HG03108 (cell line): ENCODE measurements at regions not wholly inside any gene's neighbourhood (a gene's known extent, or its start where the extent isn't known, plus 50 kb on each side); places are given as distances from the start of the nearest gene placed in this dataset.
"Not testable (repeated sequence)": the region's sequence is repeated elsewhere in the genome, so short reads cannot be mapped to it uniquely, and the experiment has no call there.

Experiments
- ATAC-seq: cut with Tn5 transposase; IDR thresholded peaks from one replicate; pipeline ENCODE4 v1.9.1; 2021; ENCODE audit warnings: moderate library complexity; ENCODE audit not compliant: unreplicated experiment

GRCh38 chr19:30228835-30229524 lies 143.2 kb upstream of the ZNF536 start:
- ATAC-seq: no peak

GRCh38 chr19:30229525-30230174 lies 142.5 kb upstream of the ZNF536 start:
- ATAC-seq: no peak

GRCh38 chr19:30231408-30232318 lies 140.5 kb upstream of the ZNF536 start:
- ATAC-seq: no peak

GRCh38 chr19:30233375-30233774 lies 138.8 kb upstream of the ZNF536 start:
- ATAC-seq: no peak

- ATAC-seq: no peak
These were observed 136.2 kb upstream of the ZNF536 start for GRCh38 chr19:30235946-30236345.

GRCh38 chr19:30236587-30236986 lies 135.6 kb upstream of the ZNF536 start:
- ATAC-seq: no peak

GRCh38 chr19:30237140-30237539 lies 135.0 kb upstream of the ZNF536 start:
- no peak for ATAC-seq

GRCh38 chr19:30240904-30241695 lies 131.1 kb upstream of the ZNF536 start:
- no peak for ATAC-seq

- no peak for ATAC-seq
These were observed 127.7 kb upstream of the ZNF536 start for GRCh38 chr19:30244533-30244932.

- no peak for ATAC-seq
These were observed 126.7 kb upstream of the ZNF536 start for GRCh38 chr19:30245401-30246039.

GRCh38 chr19:30249911-30250310 lies 122.3 kb upstream of the ZNF536 start:
- ATAC-seq: no peak

- ATAC-seq: no peak
These were observed 120.0 kb upstream of the ZNF536 start for GRCh38 chr19:30252214-30252613.

GRCh38 chr19:30253581-30253996 lies 118.6 kb upstream of the ZNF536 start:
- ATAC-seq: no peak

GRCh38 chr19:30254158-30254557 lies 118.0 kb upstream of the ZNF536 start:
- ATAC-seq: no peak

GRCh38 chr19:30254789-30255188 lies 117.4 kb upstream of the ZNF536 start:
- no peak for ATAC-seq

- no peak for ATAC-seq
These were observed 116.2 kb upstream of the ZNF536 start for GRCh38 chr19:30255791-30256495.

- ATAC-seq: no peak
These were observed 115.7 kb upstream of the ZNF536 start for GRCh38 chr19:30256496-30256850.

- ATAC-seq: no peak
These were observed 108.3 kb upstream of the ZNF536 start for GRCh38 chr19:30263830-30264381.

GRCh38 chr19:30265918-30266317 lies 106.3 kb upstream of the ZNF536 start:
- not testable (repeated sequence) for ATAC-seq

- no peak for ATAC-seq
These were observed 105.5 kb upstream of the ZNF536 start for GRCh38 chr19:30266687-30267086.
